ENCODE measurements at regions not wholly inside any gene's neighbourhood (a gene's known extent, or its start where the extent isn't known, plus 50 kb on each side); places are given as distances from the start of the nearest gene placed in this dataset.

- no peak overlapping the region for H2AFZ ChIP-seq (ENCODE audit: low read length)
- peaks cover 74% of the 10 kb centered on the region for H3K9me3 ChIP-seq (ENCODE audit: low read length)
- POLR2A ChIA-PET = no interaction called here
- H3K36me3 ChIP-seq (replicated peaks in 1 of 2; ENCODE audit: control insufficient read depth in 1 of 2, insufficient read depth in 2 of 2, low read length in 2 of 2) = no peaks in the 10 kb centered on the region
- no peaks in the 10 kb centered on the region for H3K4me1 ChIP-seq (ENCODE audit: insufficient read depth, low read length)
- H3K4me3 ChIP-seq (replicated peaks in 1 of 3; ENCODE audit: insufficient read depth in 1 of 3, low read depth in 2 of 3, low read length in 3 of 3) = no peak overlapping the region
- CTCF ChIA-PET (ENCODE audit: low intra/inter-chr PET ratio, low total read pairs) = no interaction called here
- in situ Hi-C loops (cut with HindIII; ENCODE audit: extremely low pct_ligation_motif_present, low pct_unique_long_range_greater_than_20kb) = no loop called here
- intact Hi-C loops (cut with micrococcal nuclease; ENCODE audit: unreplicated experiment) = loop anchor here (1.0 kb wide), 1 partner anchor 9 kb away; no protein-coding TSS in a partner anchor
- ATAC-seq (no peak), FAIRE-seq (no peak), DNase-seq (ENCODE audit: low spot score) (peak; percentile 40)
- H4K20me1 ChIP-seq (ENCODE audit: insufficient read depth, low read length) = no peaks in the 10 kb centered on the region
- TF ChIP-seq SOX6 (IDR thresholded peaks at IDR 0.05) (no peak), SOX6 (CRISPR knock-in tag; IDR thresholded peaks at IDR 0.05) (peak; percentile 42; the same call in 1 of the 2 replicates), ZUFSP (CRISPR knock-in tag; IDR thresholded peaks at IDR 0.05; ENCODE audit: borderline replicate concordance) (no peak), SOX13 (IDR thresholded peaks at IDR 0.05) (no peak), SOX13 (CRISPR knock-in tag; conservative IDR thresholded peaks at IDR 0.05 in 1 of 2, IDR thresholded peaks at IDR 0.05 in 1 of 2) (peak in 1 of 2 experiments; percentile 78; a peak in 2 of 4 replicates), CAMTA2 (CRISPR knock-in tag; IDR thresholded peaks at IDR 0.05; ENCODE audit: borderline replicate concordance) (no peak)
- BruUV-seq (replicated peaks) = no TSS peak
- no peaks in the 10 kb centered on the region for H3K27me3 ChIP-seq (ENCODE audit: control insufficient read depth in 1 of 2, insufficient read depth in 2 of 2, low read length in 2 of 2)
- WGBS (ENCODE audit: low lambda C conversion rate) = 27% methylated on average over 3 of the region's 3 CpGs
- H3K4me2 ChIP-seq (ENCODE audit: low read depth, low read length) = no peak overlapping the region
- no peaks in the 10 kb centered on the region for H3K79me2 ChIP-seq (ENCODE audit: insufficient read depth, low read length)
- H3K9ac ChIP-seq (ENCODE audit: insufficient read depth, low read depth, low read length) = no peak overlapping the region
- H3K27ac ChIP-seq (ENCODE audit: extremely low read length, insufficient read depth, low read length) = no peak overlapping the region
These were observed 378.7 kb upstream of the ANO5 start for GRCh38 chr11:21814169-21814568.

GRCh38 chr11:21817696-21818095, 375.2 kb upstream of the ANO5 start:
- no TSS peak for BruUV-seq (replicated peaks)
- CTCF ChIA-PET (ENCODE audit: low intra/inter-chr PET ratio, low total read pairs) = no interaction called here
- peaks cover 57% of the 10 kb centered on the region for H3K9me3 ChIP-seq (ENCODE audit: low read length)
- no peak overlapping the region for H3K27ac ChIP-seq (ENCODE audit: extremely low read length, insufficient read depth, low read length)
- H3K27me3 ChIP-seq (ENCODE audit: control insufficient read depth in 1 of 2, insufficient read depth in 2 of 2, low read length in 2 of 2) = no peaks in the 10 kb centered on the region
- no peaks in the 10 kb centered on the region for H4K20me1 ChIP-seq (ENCODE audit: insufficient read depth, low read length)
- H3K4me2 ChIP-seq (ENCODE audit: low read depth, low read length) = no peak overlapping the region
- POLR2A ChIA-PET = no interaction called here
- 54% methylated on average over 3 of the region's 3 CpGs for WGBS (ENCODE audit: low lambda C conversion rate)
- in situ Hi-C loops (cut with HindIII; ENCODE audit: extremely low pct_ligation_motif_present, low pct_unique_long_range_greater_than_20kb) = no loop called here
- H3K9ac ChIP-seq (ENCODE audit: insufficient read depth, low read depth, low read length) = no peak overlapping the region
- DNase-seq (ENCODE audit: low spot score) (no peak), FAIRE-seq (no peak), ATAC-seq (no peak)
- no peak overlapping the region for H2AFZ ChIP-seq (ENCODE audit: low read length)
- TF ChIP-seq NFE2 (CRISPR knock-in tag; IDR thresholded peaks at IDR 0.05) (no peak), ZNF782 (CRISPR knock-in tag; IDR thresholded peaks at IDR 0.05; ENCODE audit: borderline replicate concordance) (no peak), PHF8 (CRISPR knock-in tag; IDR thresholded peaks at IDR 0.05) (no peak), ZNF589 (CRISPR knock-in tag; conservative IDR thresholded peaks at IDR 0.05) (no peak), ZNF788 (CRISPR knock-in tag; IDR thresholded peaks at IDR 0.05; ENCODE audit: borderline replicate concordance) (no peak), ZNF557 (CRISPR knock-in tag; IDR thresholded peaks at IDR 0.05) (no peak), NPAS2 (CRISPR knock-in tag; IDR thresholded peaks at IDR 0.05; ENCODE audit: borderline replicate concordance) (no peak), ZNF7 (CRISPR knock-in tag; IDR thresholded peaks at IDR 0.05) (no peak), SP140L (CRISPR knock-in tag; IDR thresholded peaks at IDR 0.05; ENCODE audit: borderline replicate concordance) (no peak), KDM3A (CRISPR knock-in tag; IDR thresholded peaks at IDR 0.05; ENCODE audit: low read depth) (no peak), MLX (CRISPR knock-in tag; IDR thresholded peaks at IDR 0.05) (no peak), ZNF678 (CRISPR knock-in tag; IDR thresholded peaks at IDR 0.05) (no peak), MYC (CRISPR knock-in tag; IDR thresholded peaks at IDR 0.05; ENCODE audit: borderline replicate concordance) (no peak), NCOA1 (CRISPR knock-in tag; IDR thresholded peaks at IDR 0.05) (no peak), CBX1 (IDR thresholded peaks at IDR 0.05; ENCODE audit: low read depth) (no peak)
- intact Hi-C loops (cut with micrococcal nuclease; ENCODE audit: unreplicated experiment) = no loop called here
- H3K79me2 ChIP-seq (ENCODE audit: insufficient read depth, low read length) = no peaks in the 10 kb centered on the region
- no peak overlapping the region for H3K4me3 ChIP-seq (replicated peaks in 1 of 3; ENCODE audit: insufficient read depth in 1 of 3, low read depth in 2 of 3, low read length in 3 of 3)
- H3K4me1 ChIP-seq (ENCODE audit: insufficient read depth, low read length) = no peaks in the 10 kb centered on the region
- no peaks in the 10 kb centered on the region for H3K36me3 ChIP-seq (replicated peaks in 1 of 2; ENCODE audit: control insufficient read depth in 1 of 2, insufficient read depth in 2 of 2, low read length in 2 of 2)
